DOHH2 (cell line): ENCODE measurements at regions not wholly inside any gene's neighbourhood (a gene's known extent, or its start where the extent isn't known, plus 50 kb on each side); places are given as distances from the start of the nearest gene placed in this dataset.

Experiments used
- H3F3A ChIP-seq: fragments of 200-600 bp; sonication (generic), shearing (Covaris generic); 2 replicates; pipeline ENCODE4 v1.6.0; 2016; ENCODE audit warnings: antibody characterized with exemption, mild to moderate bottlenecking; ENCODE audit not compliant: control insufficient read depth, insufficient read depth
- H3K27ac ChIP-seq: fragments of 200-600 bp; sonication (generic); 2 replicates; pipeline ENCODE4 v1.5.1; 2014; ENCODE audit warnings: low read depth, mild to moderate bottlenecking, low read length, moderate library complexity
- H3K27me3 ChIP-seq: fragments of 200-600 bp; sonication (generic); 2 replicates; pipeline ENCODE4 v1.6.1; 2014; ENCODE audit warnings: mild to moderate bottlenecking, low read length, mixed read lengths; ENCODE audit not compliant: control insufficient read depth
- H3K36me3 ChIP-seq: fragments of 200-600 bp; sonication (generic); 2 replicates; pipeline ENCODE4 v1.6.1; 2014; ENCODE audit warnings: mild to moderate bottlenecking, low read length, moderate library complexity, mixed read lengths; ENCODE audit not compliant: control insufficient read depth
- H3K4me1 ChIP-seq: fragments of 200-600 bp; sonication (generic); 2 replicates; pipeline ENCODE4 v1.6.1; 2014; ENCODE audit warnings: mild to moderate bottlenecking, low read length, mixed read lengths; ENCODE audit not compliant: control insufficient read depth
- H3K4me2 ChIP-seq: fragments of 200-600 bp; sonication (generic); 2 replicates; pipeline ENCODE4 v1.6.0; 2014; ENCODE audit warnings: mild to moderate bottlenecking, low read length, moderate library complexity
- H3K4me3 ChIP-seq: fragments of 200-600 bp; sonication (generic); 2 replicates; pipeline ENCODE4 v1.5.1; 2014; ENCODE audit warnings: mild to moderate bottlenecking, low read length, mixed read lengths
- H3K79me2 ChIP-seq: fragments of 200-600 bp; sonication (generic); 2 replicates; pipeline ENCODE4 v1.6.1; 2014; ENCODE audit warnings: mild to moderate bottlenecking, low read length, mixed read lengths; ENCODE audit not compliant: control insufficient read depth
- H3K9me2 ChIP-seq: fragments of 200-600 bp; sonication (generic); replicated peaks from 2 replicates; pipeline ENCODE4 v1.6.1; 2014; ENCODE audit warnings: mild to moderate bottlenecking, low read length, mixed read lengths; ENCODE audit not compliant: control insufficient read depth
- H3K9me3 ChIP-seq: fragments of 200-600 bp; sonication (generic); 2 replicates; pipeline ENCODE4 v1.6.1; 2014; ENCODE audit warnings: antibody characterized with exemption, low read length, mixed read lengths; ENCODE audit not compliant: control insufficient read depth, insufficient read depth
- H4K20me1 ChIP-seq: fragments of 200-600 bp; sonication (generic); 2 replicates; pipeline ENCODE4 v1.6.0; 2014; ENCODE audit warnings: low read depth, mild to moderate bottlenecking, antibody characterized with exemption, low read length, moderate library complexity; ENCODE audit not compliant: control insufficient read depth, insufficient read depth
- CTCF ChIP-seq: fragments of 200-600 bp; sonication (generic); IDR thresholded peaks from one replicate; pipeline ENCODE4 v1.5.1; 2014; ENCODE audit warnings: antibody characterized with exemption, mild to moderate bottlenecking, low read depth, low read length; ENCODE audit not compliant: poor library complexity, severe bottlenecking
- EZH2phosphoT487 ChIP-seq: fragments of 200-600 bp; sonication (generic); IDR thresholded peaks from 2 replicates; pipeline ENCODE4 v1.6.1; 2017; ENCODE audit warnings: borderline replicate concordance, mild to moderate bottlenecking, antibody characterized with exemption, low read length, moderate library complexity, mixed read lengths

GRCh38 chr11:69941546-69942332, 122.5 kb upstream of the FGF3 start:
- no peak for TF ChIP-seq CTCF
- no peak overlapping the region for H3K4me2 ChIP-seq
- no peaks in the 10 kb centered on the region for H3K9me3 ChIP-seq
- H3K9me2 ChIP-seq, result no peaks in the 10 kb centered on the region
- no peak overlapping the region for H3K27ac ChIP-seq
- H3K79me2 ChIP-seq, result no peaks in the 10 kb centered on the region
- H3K36me3 ChIP-seq, result no peaks in the 10 kb centered on the region
- no peaks in the 10 kb centered on the region for H3K4me1 ChIP-seq
- H3K27me3 ChIP-seq, result no peaks in the 10 kb centered on the region; the same call in 1 of the 2 replicates
- no peak overlapping the region for H3K4me3 ChIP-seq
- no peaks in the 10 kb centered on the region for H3F3A ChIP-seq
- H4K20me1 ChIP-seq, result no peaks in the 10 kb centered on the region

- H3K36me3 ChIP-seq, result no peaks in the 10 kb centered on the region
- no peaks in the 10 kb centered on the region for H3K9me2 ChIP-seq
- no peak overlapping the region for H3K4me2 ChIP-seq
- TF ChIP-seq EZH2phosphoT487 (no peak), CTCF (no peak)
- no peaks in the 10 kb centered on the region for H4K20me1 ChIP-seq
- H3K27ac ChIP-seq, result no peak overlapping the region
- H3K9me3 ChIP-seq, result no peaks in the 10 kb centered on the region
- H3K4me1 ChIP-seq, result no peaks in the 10 kb centered on the region
- H3K27me3 ChIP-seq, result no peaks in the 10 kb centered on the region; the same call in 1 of the 2 replicates
- no peaks in the 10 kb centered on the region for H3F3A ChIP-seq
- H3K4me3 ChIP-seq, result no peak overlapping the region
- H3K79me2 ChIP-seq, result no peaks in the 10 kb centered on the region
Measured at GRCh38 chr11:69942333-69942820, 123.2 kb upstream of the FGF3 start.

- H3K27ac ChIP-seq, result no peak overlapping the region
- no peaks in the 10 kb centered on the region; the same call in 1 of the 2 replicates for H3K27me3 ChIP-seq
- H3F3A ChIP-seq, result no peaks in the 10 kb centered on the region
- no peak overlapping the region for H3K4me2 ChIP-seq
- H3K9me3 ChIP-seq, result no peaks in the 10 kb centered on the region
- no peaks in the 10 kb centered on the region for H3K79me2 ChIP-seq
- H3K4me1 ChIP-seq, result no peaks in the 10 kb centered on the region
- no peaks in the 10 kb centered on the region for H3K36me3 ChIP-seq
- no peaks in the 10 kb centered on the region for H4K20me1 ChIP-seq
- no peak for TF ChIP-seq CTCF
- no peak for TF ChIP-seq EZH2phosphoT487
- no peak overlapping the region for H3K4me3 ChIP-seq
- no peaks in the 10 kb centered on the region for H3K9me2 ChIP-seq
Measured at GRCh38 chr11:69943066-69943465, 123.8 kb upstream of the FGF3 start.
